Sigmoid colon (tissue), 6 donors: ENCODE measurements at regions not wholly inside any gene's neighbourhood (a gene's known extent, or its start where the extent isn't known, plus 50 kb on each side); places are given as distances from the start of the nearest gene placed in this dataset.

Experiments used
- DNase-seq: peaks from one replicate; pipeline ENCODE4 v3.0.0-alpha.2; 2019
- H3K27ac ChIP-seq, 4 donors: fragments of 200-600 bp; sonication (generic); one replicate each; pipeline ENCODE4 v1.5.1; 2016 to 2019; ENCODE audit warnings: mild to moderate bottlenecking in 1 of 4
- H3K27me3 ChIP-seq, 3 donors: fragments of 200-600 bp; sonication (generic); one replicate each; pipeline ENCODE4 v1.5.1; 2019; ENCODE audit warnings: mild to moderate bottlenecking in 1 of 3
- H3K36me3 ChIP-seq, 4 donors: fragments of 200-600 bp; sonication (generic); one replicate each; pipeline ENCODE4 v1.5.1; 2016 to 2019
- H3K4me1 ChIP-seq, 4 donors: fragments of 200-600 bp; sonication (generic); one replicate each; pipeline ENCODE4 v1.5.1; 2017 to 2019
- H3K4me3 ChIP-seq, 4 donors: fragments of 200-600 bp; sonication (generic); one replicate each; pipeline ENCODE4 v1.5.1; 2017 to 2019; ENCODE audit warnings: mild to moderate bottlenecking in 2 of 4, moderate library complexity in 1 of 4
- H3K9me3 ChIP-seq, 4 donors: fragments of 200-600 bp in 3 of 4; sonication (generic) in 3 of 4; one replicate each; pipeline versions ENCODE4 v1.5.1 to v1.6.1; 2013 to 2019
- EP300 ChIP-seq, 4 donors: sonication (generic); formaldehyde crosslinking; IDR thresholded peaks; one replicate each; pipeline ENCODE4 v1.6.1; 2017; ENCODE audit warnings: antibody characterized with exemption in 4 of 4
- POLR2A ChIP-seq, 2 donors: fragments of 450-650 bp; IDR thresholded peaks; one replicate each; pipeline ENCODE4 v1.6.1; 2016; ENCODE audit warnings: antibody characterized with exemption in 2 of 2, mild to moderate bottlenecking in 2 of 2, moderate library complexity in 2 of 2
- POLR2AphosphoS5 ChIP-seq, 4 donors: sonication (generic); formaldehyde crosslinking; IDR thresholded peaks; one replicate each; pipeline ENCODE4 v1.6.1; 2017; ENCODE audit warnings: antibody characterized with exemption in 4 of 4
- WGBS, 2 donors: extraction: QIAGEN DNeasy Blood & Tissue Kit; methylation state at CpG; one replicate each; pipeline ENCODE4 v1.1.7; 2013; 5-methylcytosine and 5-hydroxymethylcytosine counted together
- intact Hi-C: fragments of 100-400 bp; cut with DNase I; formaldehyde crosslinking; loops from one replicate; pipeline ENCODE4 v1.15.1; 2023
- TF ChIP-seq, protein P1 (sequence below), 4 experiments: fragments of 450-650 bp in 3 of 4; fragments of 200-600 bp in 1 of 4; IDR thresholded peaks; one replicate each; pipeline ENCODE4 v1.5.1; 2016 to 2019; ENCODE audit warnings: antibody characterized with exemption in 4 of 4, mild to moderate bottlenecking in 3 of 4, moderate library complexity in 2 of 4
- donor health status: healthy with polysubstance abuse.
- donor health status: healthy.

DNA sequence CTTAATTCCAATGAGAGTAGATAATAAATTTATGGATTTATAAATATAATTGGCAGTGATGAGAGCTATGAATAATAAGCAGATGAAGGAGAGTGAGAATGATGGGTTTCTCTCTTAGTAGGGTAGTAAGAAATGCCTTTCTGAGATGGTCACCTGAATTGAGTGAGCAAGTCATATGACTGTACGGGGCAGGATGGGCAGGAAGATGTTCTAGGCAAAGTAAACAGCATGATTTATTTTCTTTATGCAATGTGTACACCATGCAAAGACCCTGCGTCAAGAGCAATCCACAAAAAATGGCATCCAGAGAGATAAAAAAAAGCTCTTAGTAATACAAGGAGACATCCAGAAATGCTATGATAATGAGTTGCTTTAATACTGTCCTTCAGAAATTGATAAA, 409.9 kb downstream of the HLX start:
- H3K27me3 ChIP-seq = no peaks in the 10 kb centered on the region
- intact Hi-C loops = no loop called here
- H3K27ac ChIP-seq = no peak overlapping the region
- peaks cover 0 to 9% (median 3%) of the 10 kb centered on the region in 4 donors for H3K4me1 ChIP-seq
- no peaks in the 10 kb centered on the region for H3K9me3 ChIP-seq
- no peaks in the 10 kb centered on the region for H3K36me3 ChIP-seq
- DNase-seq = no peak
- TF ChIP-seq POLR2AphosphoS5 (IDR thresholded peaks at IDR 0.05) (no peak), EP300 (IDR thresholded peaks at IDR 0.05) (no peak), POLR2A (IDR thresholded peaks at IDR 0.05) (no peak)
- TF ChIP-seq, protein P1, sequence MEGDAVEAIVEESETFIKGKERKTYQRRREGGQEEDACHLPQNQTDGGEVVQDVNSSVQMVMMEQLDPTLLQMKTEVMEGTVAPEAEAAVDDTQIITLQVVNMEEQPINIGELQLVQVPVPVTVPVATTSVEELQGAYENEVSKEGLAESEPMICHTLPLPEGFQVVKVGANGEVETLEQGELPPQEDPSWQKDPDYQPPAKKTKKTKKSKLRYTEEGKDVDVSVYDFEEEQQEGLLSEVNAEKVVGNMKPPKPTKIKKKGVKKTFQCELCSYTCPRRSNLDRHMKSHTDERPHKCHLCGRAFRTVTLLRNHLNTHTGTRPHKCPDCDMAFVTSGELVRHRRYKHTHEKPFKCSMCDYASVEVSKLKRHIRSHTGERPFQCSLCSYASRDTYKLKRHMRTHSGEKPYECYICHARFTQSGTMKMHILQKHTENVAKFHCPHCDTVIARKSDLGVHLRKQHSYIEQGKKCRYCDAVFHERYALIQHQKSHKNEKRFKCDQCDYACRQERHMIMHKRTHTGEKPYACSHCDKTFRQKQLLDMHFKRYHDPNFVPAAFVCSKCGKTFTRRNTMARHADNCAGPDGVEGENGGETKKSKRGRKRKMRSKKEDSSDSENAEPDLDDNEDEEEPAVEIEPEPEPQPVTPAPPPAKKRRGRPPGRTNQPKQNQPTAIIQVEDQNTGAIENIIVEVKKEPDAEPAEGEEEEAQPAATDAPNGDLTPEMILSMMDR (IDR thresholded peaks at IDR 0.05) = no peak
- WGBS, 2 donors = 28 to 68% methylated on average over 2 of the region's 2 CpGs
- H3K4me3 ChIP-seq = no peak overlapping the region

DNA sequence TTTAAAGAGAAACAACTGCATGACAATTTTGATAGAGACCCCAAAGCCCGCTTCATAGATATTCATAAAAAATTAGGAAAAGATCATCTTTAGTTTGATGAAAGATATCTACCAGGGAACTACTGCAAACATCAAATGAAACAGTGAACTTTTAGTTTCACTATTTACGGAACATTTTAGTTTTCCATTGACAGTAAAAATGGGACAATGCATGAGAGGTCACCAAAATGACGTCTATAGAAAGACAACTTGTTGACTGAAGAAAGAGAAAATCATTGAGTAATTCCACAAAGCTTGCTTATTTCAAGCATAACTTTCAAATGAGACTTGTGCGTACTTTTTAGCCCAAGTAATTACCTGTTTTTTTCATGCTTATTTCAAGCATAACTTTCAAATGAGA, 411.4 kb downstream of the HLX start:
- WGBS, 2 donors = 68 to 70% methylated on average over 4 of the region's 4 CpGs

DNA sequence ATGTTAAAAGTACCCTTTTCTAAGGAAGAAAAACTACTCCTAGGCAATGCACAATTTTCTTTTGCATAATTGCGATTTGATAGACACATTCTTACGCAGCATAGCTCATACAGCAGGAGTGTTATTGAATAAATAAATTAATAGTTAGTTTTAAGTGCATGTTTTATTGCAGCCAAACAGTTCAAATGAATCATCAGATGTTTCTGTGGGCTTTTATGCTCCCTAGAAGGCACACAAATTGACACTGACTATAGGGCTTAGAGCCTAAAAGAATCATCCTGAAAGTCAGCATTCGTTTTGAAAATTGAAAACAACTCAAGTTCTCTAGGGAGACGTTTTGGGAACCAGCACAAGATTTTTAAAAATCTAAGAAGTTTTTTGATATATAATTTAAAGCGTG, 411.9 kb downstream of the HLX start:
- intact Hi-C loops = no loop called here
- H3K36me3 ChIP-seq = no peaks in the 10 kb centered on the region
- peaks cover 0 to 8% (median 3%) of the 10 kb centered on the region in 4 donors for H3K4me1 ChIP-seq
- WGBS, 2 donors = 64 to 68% methylated on average over 5 of the region's 5 CpGs
- no peaks in the 10 kb centered on the region for H3K27me3 ChIP-seq
- no peak overlapping the region for H3K27ac ChIP-seq
- TF ChIP-seq POLR2AphosphoS5 (IDR thresholded peaks at IDR 0.05) (no peak), POLR2A (IDR thresholded peaks at IDR 0.05) (no peak), EP300 (IDR thresholded peaks at IDR 0.05) (no peak)
- TF ChIP-seq, protein P1 (IDR thresholded peaks at IDR 0.05) = no peak
- H3K4me3 ChIP-seq = no peak overlapping the region
- H3K9me3 ChIP-seq = no peaks in the 10 kb centered on the region
- no peak for DNase-seq

More for the DNA sequence above, 411.4 kb downstream of the HLX start:
- no peak overlapping the region for H3K27ac ChIP-seq
- H3K4me1 ChIP-seq = peaks cover 0 to 9% (median 3%) of the 10 kb centered on the region in 4 donors
- DNase-seq = no peak
- no peak for TF ChIP-seq POLR2AphosphoS5 (IDR thresholded peaks at IDR 0.05)
- no peak for TF ChIP-seq EP300 (IDR thresholded peaks at IDR 0.05)
- no peak for TF ChIP-seq POLR2A (IDR thresholded peaks at IDR 0.05)
- TF ChIP-seq, protein P1 (IDR thresholded peaks at IDR 0.05) = no peak
- intact Hi-C loops = no loop called here
- H3K4me3 ChIP-seq = no peak overlapping the region
- no peaks in the 10 kb centered on the region for H3K36me3 ChIP-seq
- no peaks in the 10 kb centered on the region for H3K27me3 ChIP-seq
- no peaks in the 10 kb centered on the region for H3K9me3 ChIP-seq

DNA sequence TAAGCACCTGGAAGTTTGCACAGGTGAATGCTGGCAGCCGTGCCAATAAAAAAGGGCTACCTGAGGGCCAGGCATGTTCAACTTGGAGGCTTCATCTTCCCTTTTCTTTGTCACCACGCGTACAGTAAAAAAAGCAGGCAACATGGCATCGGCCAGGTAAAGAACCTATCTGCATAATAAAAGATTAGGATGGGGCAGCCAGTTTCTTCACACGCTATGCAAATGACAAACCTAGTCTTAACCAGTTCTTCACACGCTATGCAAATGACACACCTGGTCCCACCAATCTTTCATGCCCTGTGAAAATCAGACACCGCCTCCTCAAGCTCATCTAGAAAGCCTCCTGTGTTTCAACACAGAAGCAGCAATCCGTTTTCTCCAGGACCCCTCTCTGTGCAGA, 413.4 kb downstream of the HLX start:
- intact Hi-C loops = no loop called here
- WGBS, 2 donors = 88 to 92% methylated on average over 8 of the region's 8 CpGs
- no peaks in the 10 kb centered on the region for H3K9me3 ChIP-seq
- no peak for DNase-seq
- no peak for TF ChIP-seq EP300 (IDR thresholded peaks at IDR 0.05)
- TF ChIP-seq POLR2AphosphoS5 (IDR thresholded peaks at IDR 0.05) = no peak
- no peak for TF ChIP-seq POLR2A (IDR thresholded peaks at IDR 0.05)
- TF ChIP-seq, protein P1 (IDR thresholded peaks at IDR 0.05) = no peak
- no peaks in the 10 kb centered on the region for H3K36me3 ChIP-seq
- no peak overlapping the region for H3K27ac ChIP-seq
- H3K4me3 ChIP-seq = no peak overlapping the region
- H3K27me3 ChIP-seq = no peaks in the 10 kb centered on the region
- H3K4me1 ChIP-seq = no peaks in the 10 kb centered on the region

DNA sequence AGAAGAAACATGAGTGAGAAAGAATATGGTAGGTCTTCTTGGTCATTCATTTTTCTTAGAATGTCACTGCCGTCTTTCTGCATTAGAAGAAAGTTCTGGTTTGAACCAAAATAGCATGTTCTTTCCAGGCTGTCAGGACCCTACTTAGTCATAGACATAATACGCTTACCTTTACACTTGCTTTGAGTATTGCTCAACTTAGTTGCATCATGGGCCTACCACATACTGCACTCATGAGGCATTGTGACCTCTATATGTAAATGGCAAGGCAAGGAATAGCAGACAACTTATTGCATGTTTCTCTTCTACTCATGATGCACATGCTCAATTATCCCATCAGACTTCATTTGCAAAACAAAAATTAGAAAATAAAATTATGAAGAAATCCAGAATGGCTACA, 415.0 kb downstream of the HLX start:
- no peaks in the 10 kb centered on the region for H3K36me3 ChIP-seq
- DNase-seq = no peak
- H3K9me3 ChIP-seq = no peaks in the 10 kb centered on the region
- WGBS, 2 donors = 92% methylated on average over 2 of the region's 2 CpGs
- no peaks in the 10 kb centered on the region for H3K27me3 ChIP-seq
- H3K4me1 ChIP-seq = no peaks in the 10 kb centered on the region
- no peak overlapping the region for H3K4me3 ChIP-seq
- no peak overlapping the region for H3K27ac ChIP-seq
- TF ChIP-seq EP300 (IDR thresholded peaks at IDR 0.05) (no peak), POLR2A (IDR thresholded peaks at IDR 0.05) (no peak), POLR2AphosphoS5 (IDR thresholded peaks at IDR 0.05) (no peak)
- TF ChIP-seq, protein P1 (IDR thresholded peaks at IDR 0.05) = no peak
- intact Hi-C loops = no loop called here
